HCT116 (cell line): ENCODE measurements at regions not wholly inside any gene's neighbourhood (a gene's known extent, or its start where the extent isn't known, plus 50 kb on each side); places are given as distances from the start of the nearest gene placed in this dataset.

Experiments used
- ATAC-seq: fragments of 200-7000 bp; cut with Tn5 transposase; 2 replicates; pipeline ENCODE4 v1.9.1; 2020; ENCODE audit warnings: mild to moderate bottlenecking, moderate library complexity
- BruUV-seq: library from RNA; stranded (reverse); fragments of 400-500 nt; replicated peaks from 2 replicates; lab custom pipeline; 2021; lab: Mats Ljungman, UMichigan
- CTCF ChIA-PET: fragments of 300-600 bp; sonication (Branson Sonifier 250); formaldehyde crosslinking; loops from one replicate; lab custom pipeline; 2021; ENCODE audit warnings: antibody characterized with exemption; lab: Charles Lee
- POLR2A ChIA-PET: fragments of 300-600, 350-600 bp; sonication (Branson Sonifier 250); formaldehyde crosslinking; loops from one replicate; lab custom pipeline; 2021; ENCODE audit warnings: antibody characterized with exemption; lab: Charles Lee
- RAD21 ChIA-PET, 2 experiments: fragments of 300-600 bp; sonication (Branson Sonifier 250); formaldehyde crosslinking; loops; one replicate each; lab custom pipeline; 2023; ENCODE audit warnings: low total read pairs in 2 of 2; ENCODE audit not compliant: uncharacterized antibody in 2 of 2, unreplicated experiment in 2 of 2, low non-redundant PET in 1 of 2; lab: Charles Lee
- DNase-seq: peaks from one replicate; pipeline ENCODE4 v3.0.0-alpha.2; 2010; ENCODE audit warnings: low read depth, low spot score
- H2AFZ ChIP-seq: fragments of 200-600 bp; shearing (Covaris generic), sonication (generic); 2 replicates; pipeline ENCODE4 v1.6.1; 2017; ENCODE audit warnings: low read depth, mixed run types, mixed read lengths, antibody characterized with exemption, low read length; ENCODE audit not compliant: poor library complexity, severe bottlenecking
- H3K27ac ChIP-seq: 2 replicates; pipeline ENCODE4 v1.5.1; 2012; ENCODE audit warnings: low read depth, low read length
- H3K27me3 ChIP-seq: fragments of 200-600 bp; sonication (generic); 2 replicates; pipeline ENCODE4 v1.6.1; 2016; ENCODE audit warnings: mixed run types, low read length, mixed read lengths; ENCODE audit not compliant: insufficient read depth
- H3K36me3 ChIP-seq, 2 experiments: fragments of 200-500 bp in 1 of 2; fragments of 200-600 bp in 1 of 2; sonication (Bioruptor generic) in 1 of 2; sonication (generic) in 1 of 2; 2 replicates each; pipeline versions ENCODE4 v1.5.1 to v1.6.1; 2014 to 2016; ENCODE audit warnings: low read length in 2 of 2, inconsistent platforms in 1 of 2, mixed read lengths in 1 of 2, mixed run types in 1 of 2; ENCODE audit not compliant: insufficient read depth in 2 of 2, control insufficient read depth in 1 of 2
- H3K4me1 ChIP-seq, 2 experiments: fragments of 200-600 bp in 1 of 2; sonication (generic) in 1 of 2; 2 replicates each; pipeline versions ENCODE4 v1.5.1 to v1.6.1; 2012 to 2017; ENCODE audit warnings: low read length in 2 of 2, inconsistent platforms in 1 of 2, mild to moderate bottlenecking in 1 of 2, mixed read lengths in 1 of 2, mixed run types in 1 of 2, moderate library complexity in 1 of 2; ENCODE audit not compliant: insufficient read depth in 2 of 2, control insufficient read depth in 1 of 2
- H3K4me2 ChIP-seq: fragments of 200-600 bp; sonication (generic); 2 replicates; pipeline ENCODE4 v1.6.1; 2017; ENCODE audit warnings: mixed run types, low read length, mixed read lengths
- H3K4me3 ChIP-seq, 2 experiments: fragments of 200-600 bp in 1 of 2; sonication (generic) in 1 of 2; replicated peaks in 1 of 2; 2 replicates each; pipeline ENCODE4 v1.5.1; 2011 to 2016; ENCODE audit warnings: low read length in 2 of 2, control low read depth in 1 of 2, low read depth in 1 of 2, mild to moderate bottlenecking in 1 of 2, mixed read lengths in 1 of 2, mixed run types in 1 of 2
- H3K79me2 ChIP-seq: fragments of 200-600 bp; sonication (generic); 2 replicates; pipeline ENCODE4 v1.6.1; 2017; ENCODE audit warnings: mild to moderate bottlenecking, mixed run types, low read length, moderate library complexity, mixed read lengths; ENCODE audit not compliant: insufficient read depth
- H3K9ac ChIP-seq: fragments of 200-600 bp; sonication (generic); 2 replicates; pipeline ENCODE4 v1.6.1; 2016; ENCODE audit warnings: low read length, mixed read lengths
- H3K9me2 ChIP-seq: fragments of 200-600 bp; sonication (generic), shearing (Covaris generic); 2 replicates; pipeline ENCODE4 v1.6.1; 2017; ENCODE audit warnings: mixed run types, mild to moderate bottlenecking, moderate library complexity; ENCODE audit not compliant: insufficient read depth
- H3K9me3 ChIP-seq, 2 experiments: fragments of 200-500 bp in 1 of 2; fragments of 200-600 bp in 1 of 2; sonication (Bioruptor generic) in 1 of 2; sonication (generic) in 1 of 2; 2 replicates each; pipeline ENCODE4 v1.6.1; 2014 to 2017; ENCODE audit warnings: low read length in 2 of 2, mixed read lengths in 2 of 2, inconsistent platforms in 1 of 2, low read depth in 1 of 2, mild to moderate bottlenecking in 1 of 2, mixed run types in 1 of 2, moderate library complexity in 1 of 2; ENCODE audit not compliant: control insufficient read depth in 1 of 2, insufficient read depth in 1 of 2
- H4K20me1 ChIP-seq: fragments of 200-600 bp; sonication (generic), shearing (Covaris generic); 2 replicates; pipeline ENCODE4 v1.6.1; 2017; ENCODE audit warnings: mixed run types, mild to moderate bottlenecking, moderate library complexity; ENCODE audit not compliant: insufficient read depth
- CEBPB ChIP-seq: IDR thresholded peaks from 2 replicates; pipeline ENCODE4 v1.6.1; 2012; ENCODE audit warnings: low read depth
- EGR1 ChIP-seq: IDR thresholded peaks from 2 replicates; pipeline ENCODE4 v1.6.1; 2012; ENCODE audit warnings: low read depth
- ELF1 ChIP-seq: IDR thresholded peaks from 2 replicates; pipeline ENCODE4 v1.6.1; 2012; ENCODE audit warnings: low read depth, borderline replicate concordance
- EZH2 ChIP-seq: fragments of 200-600 bp; sonication (generic); IDR thresholded peaks from 2 replicates; pipeline ENCODE4 v1.6.1; 2017; ENCODE audit warnings: antibody characterized with exemption, mixed run types
- FOSL1 ChIP-seq: IDR thresholded peaks from 2 replicates; pipeline ENCODE4 v1.6.1; 2012; ENCODE audit warnings: low read depth
- JUND ChIP-seq: IDR thresholded peaks from 2 replicates; pipeline ENCODE4 v1.6.1; 2012
- SP1 ChIP-seq: IDR thresholded peaks from 2 replicates; pipeline ENCODE4 v1.6.1; 2012; ENCODE audit warnings: low read depth
- YY1 ChIP-seq: IDR thresholded peaks from 2 replicates; pipeline ENCODE4 v1.6.1; 2011; ENCODE audit warnings: low read length, low read depth, moderate library complexity, mild to moderate bottlenecking; ENCODE audit not compliant: insufficient replicate concordance; ENCODE audit errors: extremely low read depth
- ZNF274 ChIP-seq: fragments of 200-500 bp; sonication (Bioruptor generic); IDR thresholded peaks from 2 replicates; pipeline ENCODE4 v1.6.1; 2014; ENCODE audit warnings: mild to moderate bottlenecking, low read depth, low read length, inconsistent platforms
- intact Hi-C: fragments of 100-400 bp; cut with micrococcal nuclease; formaldehyde crosslinking; loops from 2 replicates; pipeline ENCODE4 v1.10.0; 2022
- TF ChIP-seq, protein P1 (sequence below), 3 experiments: fragments of 200-600 bp in 1 of 3; sonication (generic) in 1 of 3; IDR thresholded peaks in 2 of 3; conservative IDR thresholded peaks in 1 of 3; 2 replicates each; pipeline ENCODE4 v1.5.1; 2012 to 2017; ENCODE audit warnings: low read depth in 2 of 3, low read length in 2 of 3, antibody characterized with exemption in 1 of 3, borderline replicate concordance in 1 of 3, control low read depth in 1 of 3, mild to moderate bottlenecking in 1 of 3, mixed read lengths in 1 of 3, mixed run types in 1 of 3, moderate library complexity in 1 of 3; ENCODE audit not compliant: insufficient read depth in 1 of 3

GRCh38 chr9:80231318-80232236 lies 659.8 kb downstream of the TLE4 start:
- Histone ChIP-seq H3K4me2 (no peak overlapping the region), H3K27me3 (no peaks in the 10 kb centered on the region), H3K9me2 (no peaks in the 10 kb centered on the region), H2AFZ (no peak overlapping the region), H4K20me1 (no peaks in the 10 kb centered on the region), H3K27ac (no peak overlapping the region), H3K9ac (no peak overlapping the region), H3K4me1 (no peaks in the 10 kb centered on the region), H3K79me2 (no peaks in the 10 kb centered on the region), H3K9me3 (peaks cover 9 to 22% of the 10 kb centered on the region in 2 experiments; a peak in 2 of 4 replicates), H3K36me3 (no peaks in the 10 kb centered on the region), H3K4me3 (no peak overlapping the region)
- ChIA-PET POLR2A (no interaction called here), CTCF (no interaction called here), RAD21 (no interaction called here)
- intact Hi-C loops, result no loop called here
- BruUV-seq, result no TSS peak
- no peak for DNase-seq
- no peak for TF ChIP-seq EGR1
- TF ChIP-seq YY1, result no peak
- no peak for TF ChIP-seq ELF1
- no peak for TF ChIP-seq JUND
- TF ChIP-seq FOSL1, result no peak
- no peak for TF ChIP-seq ZNF274
- TF ChIP-seq, protein P1, sequence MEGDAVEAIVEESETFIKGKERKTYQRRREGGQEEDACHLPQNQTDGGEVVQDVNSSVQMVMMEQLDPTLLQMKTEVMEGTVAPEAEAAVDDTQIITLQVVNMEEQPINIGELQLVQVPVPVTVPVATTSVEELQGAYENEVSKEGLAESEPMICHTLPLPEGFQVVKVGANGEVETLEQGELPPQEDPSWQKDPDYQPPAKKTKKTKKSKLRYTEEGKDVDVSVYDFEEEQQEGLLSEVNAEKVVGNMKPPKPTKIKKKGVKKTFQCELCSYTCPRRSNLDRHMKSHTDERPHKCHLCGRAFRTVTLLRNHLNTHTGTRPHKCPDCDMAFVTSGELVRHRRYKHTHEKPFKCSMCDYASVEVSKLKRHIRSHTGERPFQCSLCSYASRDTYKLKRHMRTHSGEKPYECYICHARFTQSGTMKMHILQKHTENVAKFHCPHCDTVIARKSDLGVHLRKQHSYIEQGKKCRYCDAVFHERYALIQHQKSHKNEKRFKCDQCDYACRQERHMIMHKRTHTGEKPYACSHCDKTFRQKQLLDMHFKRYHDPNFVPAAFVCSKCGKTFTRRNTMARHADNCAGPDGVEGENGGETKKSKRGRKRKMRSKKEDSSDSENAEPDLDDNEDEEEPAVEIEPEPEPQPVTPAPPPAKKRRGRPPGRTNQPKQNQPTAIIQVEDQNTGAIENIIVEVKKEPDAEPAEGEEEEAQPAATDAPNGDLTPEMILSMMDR (IDR thresholded peaks at IDR 0.05 in 2 of 3, conservative IDR thresholded peaks at IDR 0.05 in 1 of 3; ENCODE audit: borderline replicate concordance in 1 of 3, insufficient read depth in 1 of 3, low read depth in 2 of 3, low read length in 2 of 3), result no peak
- TF ChIP-seq SP1, result no peak
- TF ChIP-seq EZH2, result no peak
- no peak for TF ChIP-seq CEBPB
- no peak for ATAC-seq
